Gastroesophageal sphincter (tissue), 3 donors: ENCODE measurements at regions not wholly inside any gene's neighbourhood (a gene's known extent, or its start where the extent isn't known, plus 50 kb on each side); places are given as distances from the start of the nearest gene placed in this dataset.

Experiments used
- CTCF ChIP-seq, 4 experiments: fragments of 200-600 bp in 2 of 4; fragments of 450-650 bp in 2 of 4; sonication (generic) in 1 of 4; IDR thresholded peaks; one replicate each; pipeline ENCODE4 v1.5.1; 2017 to 2019; ENCODE audit warnings: antibody characterized with exemption in 4 of 4, mild to moderate bottlenecking in 2 of 4, moderate library complexity in 2 of 4
- EP300 ChIP-seq: sonication (generic); formaldehyde crosslinking; IDR thresholded peaks from one replicate; pipeline ENCODE4 v1.6.1; 2017; ENCODE audit warnings: antibody characterized with exemption, mild to moderate bottlenecking
- POLR2A ChIP-seq, 2 donors: fragments of 450-650 bp; IDR thresholded peaks; one replicate each; pipeline ENCODE4 v1.6.1; 2017; ENCODE audit warnings: antibody characterized with exemption in 2 of 2, mild to moderate bottlenecking in 2 of 2, moderate library complexity in 1 of 2
- POLR2AphosphoS5 ChIP-seq: sonication (generic); formaldehyde crosslinking; IDR thresholded peaks from one replicate; pipeline ENCODE4 v1.6.1; 2017; ENCODE audit warnings: antibody characterized with exemption

- no peak for TF ChIP-seq POLR2A (IDR thresholded peaks at IDR 0.05)
- TF ChIP-seq CTCF (IDR thresholded peaks at IDR 0.05), result no peak
- TF ChIP-seq POLR2AphosphoS5, result no peak
- TF ChIP-seq EP300, result no peak
Measured at GRCh38 chr7:93678185-93678584, 103.7 kb upstream of the CALCR start.
